Limb (tissue), 2 donors: ENCODE measurements at regions not wholly inside any gene's neighbourhood (a gene's known extent, or its start where the extent isn't known, plus 50 kb on each side); places are given as distances from the start of the nearest gene placed in this dataset.
"Not testable (repeated sequence)": the region's sequence is repeated elsewhere in the genome, so short reads cannot be mapped to it uniquely, and the experiment has no call there.

Experiments
- DNase-seq, 2 donors: peaks; one replicate each; pipeline ENCODE4 v3.0.0-alpha.2; 2016; ENCODE audit errors: extremely low spot score in 2 of 2

GRCh38 chr14:59100205-59100604 is 88.3 kb upstream of the DAAM1 start:
- DNase-seq, result no peak

DNA sequence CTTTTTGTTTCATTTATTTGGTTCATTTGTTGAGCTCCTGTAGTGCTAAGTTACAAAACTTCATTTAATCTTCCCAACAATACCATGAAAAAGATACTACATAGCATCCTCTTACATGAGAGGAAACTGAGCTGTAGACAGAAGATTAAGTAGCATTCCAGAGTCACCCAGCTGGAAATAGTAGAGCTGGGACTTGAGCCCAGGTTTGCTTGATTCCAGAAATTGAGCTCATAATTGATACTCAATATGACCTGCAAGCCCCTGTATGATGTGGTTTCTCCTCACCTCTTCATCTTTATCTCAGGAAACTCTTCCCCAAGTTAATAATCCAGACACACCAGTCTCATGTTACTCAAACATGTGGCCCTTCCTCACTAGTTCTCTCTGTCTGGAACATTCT is 87.0 kb upstream of the DAAM1 start:
- no peak for DNase-seq

DNA sequence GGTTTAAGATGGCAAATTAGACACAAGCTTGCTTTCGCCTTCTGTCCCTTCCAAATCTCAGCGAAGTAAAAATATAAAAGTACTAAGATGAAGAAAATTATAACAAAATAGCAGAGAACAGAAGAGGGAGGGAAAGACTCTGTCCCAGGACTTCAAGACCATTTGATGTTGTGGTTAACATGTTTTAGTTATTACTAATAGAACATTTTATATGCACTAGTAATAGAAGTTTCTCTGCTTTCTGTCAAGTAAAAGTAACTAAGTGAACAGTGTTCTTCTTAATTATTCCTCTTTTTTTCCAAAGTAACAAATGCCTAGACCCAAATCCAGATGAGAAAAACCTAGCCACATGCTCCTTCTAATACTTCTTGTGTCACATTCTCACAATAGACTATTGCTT is 85.1 kb upstream of the DAAM1 start:
- no peak for DNase-seq

- peak in 1 of 2 donors; percentile 56 for DNase-seq
Observed at GRCh38 chr14:59107819-59108218, 80.6 kb upstream of the DAAM1 start.

DNA sequence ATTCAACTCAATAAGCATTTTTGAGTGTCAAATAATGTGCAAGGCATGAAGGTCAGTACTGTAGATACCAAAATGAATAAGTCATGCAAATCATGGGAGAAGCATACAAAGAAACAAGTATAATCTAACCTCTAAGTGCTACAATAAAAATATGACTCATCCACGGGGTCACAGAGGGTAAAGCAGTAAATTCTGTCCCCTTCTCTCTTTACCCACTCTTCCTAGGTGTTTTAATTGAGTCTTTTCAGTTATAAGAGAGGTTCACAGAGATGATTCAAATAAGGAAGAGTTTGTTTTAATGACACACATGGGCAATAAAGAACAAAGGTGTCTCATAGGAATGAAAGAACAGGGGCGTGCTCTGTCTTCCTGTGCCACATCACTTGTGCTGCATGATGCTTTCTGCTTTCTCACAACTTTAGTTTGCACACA is 71.5 kb upstream of the DAAM1 start:
- no peak for DNase-seq

DNA sequence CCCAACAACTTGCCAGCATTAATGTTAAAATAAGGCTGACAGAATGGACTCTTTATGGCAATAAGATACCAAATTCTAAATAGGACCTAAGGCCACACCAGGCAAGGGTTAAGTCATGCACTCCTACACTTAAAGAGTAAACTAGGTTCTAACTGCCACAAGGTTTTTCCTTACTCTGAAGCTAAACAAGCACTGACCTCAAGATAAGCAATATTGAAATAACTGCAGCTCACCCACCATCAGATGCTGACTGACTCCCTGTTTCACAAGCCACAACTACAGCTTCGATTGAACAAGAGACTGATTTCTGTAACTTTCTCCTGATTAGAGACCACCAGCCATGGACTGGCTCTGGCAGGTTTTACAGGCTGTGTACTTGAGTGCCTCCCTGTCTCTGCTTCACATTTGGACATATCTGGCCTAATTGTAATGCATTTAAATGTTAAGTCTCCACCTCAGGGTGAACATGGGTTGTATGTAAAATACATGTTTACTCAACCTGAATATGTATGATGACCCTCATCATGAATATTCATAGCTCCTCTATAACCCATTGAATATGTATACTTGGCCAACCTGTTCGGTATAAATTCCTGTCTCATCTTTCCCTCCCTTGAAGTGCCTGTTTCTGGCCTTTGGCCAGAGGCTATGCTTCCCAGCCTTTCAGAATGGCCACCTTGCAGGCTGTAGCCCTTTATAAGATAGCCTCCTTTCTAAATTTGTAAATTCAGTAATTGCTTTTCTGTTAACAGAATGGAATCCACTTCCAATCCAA is 70.5 kb upstream of the DAAM1 start:
- DNase-seq, result no peak

DNA sequence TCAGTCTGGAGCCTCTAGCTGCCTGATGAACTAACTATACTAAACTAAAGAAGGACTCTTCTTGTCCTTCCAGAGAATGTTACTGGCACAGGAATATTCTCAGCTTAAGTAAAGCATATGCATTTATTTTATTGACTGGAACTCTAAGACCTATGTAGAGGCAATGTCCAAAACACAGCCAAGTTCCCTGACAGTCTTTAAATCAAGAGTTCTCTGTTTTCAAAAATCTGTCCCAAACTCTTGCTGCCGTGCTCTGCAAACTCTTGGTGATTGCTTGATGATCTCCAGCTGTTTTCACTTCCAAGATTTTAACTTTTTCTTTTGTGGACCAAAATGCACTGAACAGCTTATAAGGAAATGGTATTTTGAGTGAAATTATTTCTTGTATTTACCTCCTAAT is 67.5 kb upstream of the DAAM1 start:
- peak in 1 of 2 donors; percentile 38 for DNase-seq

GRCh38 chr14:59123531-59123930 is 64.9 kb upstream of the DAAM1 start:
- DNase-seq, result no peak

DNA sequence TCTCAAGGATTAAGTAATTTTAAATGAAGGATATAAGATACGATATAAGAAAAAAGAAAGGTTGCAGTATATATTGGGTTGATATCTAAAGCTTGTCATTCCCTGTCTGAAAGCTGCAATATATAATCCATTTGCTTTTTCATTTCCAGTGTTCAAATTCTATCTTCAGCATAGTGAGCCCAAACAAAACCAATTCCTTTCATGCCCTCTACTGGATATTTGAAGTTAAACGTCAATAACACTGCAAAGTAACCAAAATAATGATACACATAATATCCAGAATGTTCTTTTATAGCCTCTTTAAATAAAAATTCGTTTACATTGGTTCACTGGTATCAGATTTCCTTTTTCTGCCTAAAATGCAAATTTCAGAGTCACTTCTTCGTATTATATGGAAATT is 64.5 kb upstream of the DAAM1 start:
- peak in 1 of 2 donors; percentile 68 for DNase-seq

DNA sequence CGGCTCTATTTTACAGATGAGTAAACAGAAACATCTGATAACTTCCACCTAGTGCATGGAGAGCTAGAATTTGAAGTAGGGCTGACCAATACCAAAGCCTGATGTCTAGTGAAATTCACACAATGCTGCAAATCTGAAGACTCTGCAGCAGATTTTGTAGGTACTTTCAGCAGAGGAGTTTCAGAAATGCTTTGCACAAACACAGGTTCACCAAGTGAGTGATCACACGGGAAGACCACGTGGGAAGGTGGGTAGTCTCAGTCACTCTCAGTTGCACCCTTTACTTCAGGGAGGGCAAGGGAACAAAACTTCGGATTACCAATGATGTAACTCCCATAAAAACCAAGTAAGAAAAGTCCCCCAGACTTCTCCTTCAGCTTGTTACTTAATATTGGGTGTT is 63.3 kb upstream of the DAAM1 start:
- DNase-seq, result no peak

DNA sequence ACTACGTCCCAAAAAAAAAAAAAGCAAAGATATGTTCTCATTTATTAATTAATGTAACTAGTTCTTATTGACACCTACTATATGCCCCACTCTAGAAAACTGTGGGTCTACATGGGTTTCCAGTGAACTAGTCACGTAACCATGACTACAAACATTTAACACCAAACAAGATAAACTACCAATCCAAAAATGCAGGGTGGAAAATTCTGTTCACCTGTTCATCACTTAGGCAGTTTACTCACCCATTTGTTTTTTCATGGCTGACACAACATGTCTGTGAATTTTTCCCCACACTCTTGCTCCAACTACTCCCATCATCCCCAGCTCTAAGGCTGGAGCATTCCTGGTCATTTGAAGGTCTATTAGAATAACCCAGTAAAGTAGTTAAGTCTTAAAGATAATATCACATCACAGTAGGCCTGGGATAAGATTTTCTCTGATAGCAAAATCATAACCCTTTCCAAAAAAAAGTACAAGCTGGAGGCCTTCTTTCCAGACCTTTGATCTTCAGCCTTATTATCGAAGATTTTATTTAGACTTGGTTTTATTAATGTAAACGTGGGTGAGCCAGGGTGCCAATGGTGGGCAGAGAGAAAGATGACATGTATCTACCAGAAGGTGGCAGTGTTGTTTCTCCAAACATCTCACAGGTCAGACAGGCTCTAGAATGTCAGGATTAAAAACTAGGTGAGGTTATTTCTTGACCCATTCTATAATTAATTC is 61.6 kb upstream of the DAAM1 start:
- peak in 1 of 2 donors; percentile 68 for DNase-seq

DNA sequence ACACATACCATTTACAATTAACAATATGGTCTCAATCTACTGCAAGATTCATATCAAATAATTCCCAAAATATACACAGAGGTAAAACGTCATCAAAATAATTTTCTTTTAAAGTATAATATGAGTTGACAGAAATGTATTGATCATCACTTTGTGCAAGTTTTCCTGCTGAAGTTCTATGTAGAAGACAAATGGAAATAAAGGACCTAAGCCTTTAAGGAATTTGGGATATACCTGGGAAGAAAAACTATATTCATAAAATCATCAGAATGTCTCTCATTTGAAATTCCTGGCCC is 61.1 kb upstream of the DAAM1 start:
- no peak for DNase-seq

- peak in 1 of 2 donors; percentile 39 for DNase-seq
Observed at GRCh38 chr14:59130462-59130861, 58.0 kb upstream of the DAAM1 start.

GRCh38 chr14:59131938-59132795 is 56.3 kb upstream of the DAAM1 start:
- DNase-seq, result no peak

GRCh38 chr14:59132796-59133494 is 55.5 kb upstream of the DAAM1 start:
- DNase-seq, result peak in 1 of 2 donors; percentile 75

DNA sequence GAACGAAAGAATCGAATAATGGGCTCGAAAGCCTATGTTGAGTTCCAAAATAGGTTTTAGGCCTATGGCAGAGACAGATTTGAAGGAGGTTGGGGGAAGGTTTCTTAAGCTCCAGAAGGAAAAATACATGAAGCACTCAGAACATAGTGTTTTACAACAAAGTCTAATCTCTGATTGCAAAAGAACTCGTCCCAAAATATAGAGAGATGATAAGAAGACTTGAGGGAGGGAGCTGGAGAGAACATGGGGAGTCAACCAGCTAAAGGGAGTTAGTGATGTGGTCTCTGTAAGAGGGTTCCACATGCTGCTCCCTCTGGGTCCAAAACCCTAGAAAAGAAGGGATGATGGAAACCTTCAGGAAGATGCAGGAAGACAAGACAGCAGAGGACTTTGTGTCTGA is 54.8 kb upstream of the DAAM1 start:
- no peak for DNase-seq

GRCh38 chr14:59134307-59134706 is 54.2 kb upstream of the DAAM1 start:
- no peak for DNase-seq

DNA sequence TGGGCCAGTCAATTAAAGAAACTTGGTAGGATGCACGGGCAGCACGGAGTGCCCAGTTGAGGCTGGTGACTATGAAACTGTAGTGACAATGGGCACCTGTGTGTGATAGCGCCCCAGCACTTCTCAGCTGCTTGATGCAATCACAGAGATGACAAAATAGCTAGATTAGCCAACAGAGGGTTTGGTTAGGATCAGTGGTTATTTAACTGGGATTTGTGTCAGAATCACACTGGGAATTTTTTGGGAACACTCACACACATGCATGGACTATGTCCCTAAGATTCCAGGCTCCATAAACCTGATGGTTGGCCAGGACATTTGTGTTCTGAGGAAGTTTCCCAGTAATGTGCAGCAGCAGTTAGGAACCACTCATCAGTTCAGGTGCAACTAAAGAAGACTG is 51.2 kb upstream of the DAAM1 start:
- no peak for DNase-seq

DNA sequence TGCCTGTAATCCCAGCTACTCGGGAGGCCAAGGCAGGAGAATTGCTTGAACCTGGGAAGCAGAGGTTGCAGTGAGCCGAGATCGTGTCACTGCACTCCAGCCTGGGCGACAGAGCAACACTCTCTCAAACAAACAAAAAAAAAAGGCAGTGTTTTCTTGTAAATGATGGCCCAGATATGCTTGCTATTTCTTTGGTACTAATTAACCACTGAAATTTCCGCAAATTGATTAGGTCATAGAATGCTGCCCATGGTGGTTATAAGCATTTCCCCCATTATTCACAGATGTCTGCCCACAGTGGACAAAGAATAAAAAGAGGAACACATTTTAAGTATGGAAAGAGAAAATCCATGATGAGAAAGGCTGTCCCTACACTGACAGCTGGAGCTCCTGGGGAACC is 49.9 kb upstream of the DAAM1 start:
- not testable (repeated sequence) for DNase-seq
